Fibroblast of skin of right biceps (primary cell): ENCODE measurements at regions not wholly inside any gene's neighbourhood (a gene's known extent, or its start where the extent isn't known, plus 50 kb on each side); places are given as distances from the start of the nearest gene placed in this dataset.
"Not testable (repeated sequence)": the region's sequence is repeated elsewhere in the genome, so short reads cannot be mapped to it uniquely, and the experiment has no call there.

Experiments
- DNase-seq: peaks from one replicate; pipeline ENCODE4 v3.0.0-alpha.2; 2013

DNA sequence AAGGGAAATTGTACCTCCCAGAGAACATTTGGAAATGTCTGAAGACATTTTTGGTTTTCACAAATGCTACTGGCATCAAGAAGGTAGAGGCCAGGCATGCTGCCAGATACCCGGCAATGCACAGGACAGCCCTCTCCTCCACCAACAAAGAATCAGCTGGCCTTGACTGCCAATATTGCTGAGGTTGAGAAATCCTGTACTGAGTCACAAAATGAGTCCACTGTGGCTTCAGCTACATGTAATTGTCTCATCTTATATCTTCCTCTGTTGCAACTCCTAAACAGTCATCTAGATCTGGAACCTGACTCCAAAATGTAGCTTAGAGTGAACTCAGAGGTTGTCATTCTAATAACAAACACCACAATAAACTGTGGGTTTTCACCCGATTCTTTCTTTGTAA, 327.5 kb upstream of the POGK start:
- no peak for DNase-seq

- DNase-seq, result no peak
These were observed 325.2 kb upstream of the POGK start for GRCh38 chr1:166514067-166514466.

GRCh38 chr1:166527752-166528151, 311.5 kb upstream of the POGK start:
- no peak for DNase-seq

GRCh38 chr1:166538646-166539045, 300.6 kb upstream of the POGK start:
- no peak for DNase-seq

DNA sequence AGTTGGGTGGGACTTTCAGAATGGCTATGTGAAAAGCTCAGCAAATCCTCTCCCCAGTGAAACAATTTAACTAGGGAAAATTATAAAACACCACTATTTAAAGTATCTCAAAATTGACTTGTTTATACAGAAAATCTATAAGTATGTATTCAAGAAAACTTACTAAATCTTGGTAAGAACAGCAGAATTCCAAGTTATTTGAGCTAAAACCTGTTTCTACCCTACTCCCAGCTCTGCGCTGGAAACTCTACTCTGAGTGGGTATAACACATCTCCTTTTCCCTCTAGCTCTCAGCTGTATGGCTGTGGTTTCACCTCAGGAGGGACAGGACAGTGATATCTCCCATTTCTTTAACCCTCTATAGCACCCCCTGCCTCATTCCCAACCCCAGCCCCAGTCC, 295.2 kb upstream of the POGK start:
- no peak for DNase-seq

- no peak for DNase-seq
These were observed 294.7 kb upstream of the POGK start for GRCh38 chr1:166544561-166544960.

GRCh38 chr1:166552706-166553105, 286.6 kb upstream of the POGK start:
- DNase-seq, result no peak

- no peak for DNase-seq
These were observed 268.3 kb upstream of the POGK start for GRCh38 chr1:166570954-166571353.

DNA sequence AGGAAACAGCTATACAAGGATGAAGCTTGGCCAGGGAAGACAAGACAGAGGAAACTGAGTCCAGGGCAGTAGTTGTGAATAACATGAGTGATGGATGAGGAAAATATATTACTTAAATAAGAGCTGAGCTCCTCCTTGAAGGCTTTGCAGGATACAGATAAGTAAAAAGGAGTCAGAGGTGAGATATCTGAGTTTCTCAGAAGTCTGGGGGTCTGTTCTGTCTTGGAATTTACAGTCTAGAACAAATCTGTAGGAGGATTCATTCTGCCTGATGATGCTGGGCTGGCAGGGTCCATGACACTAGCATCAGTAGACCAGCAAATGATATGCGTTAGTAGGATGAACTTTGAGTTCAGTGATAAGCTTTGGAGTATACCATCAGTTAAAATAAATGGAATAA, 266.1 kb upstream of the POGK start:
- no peak for DNase-seq

DNA sequence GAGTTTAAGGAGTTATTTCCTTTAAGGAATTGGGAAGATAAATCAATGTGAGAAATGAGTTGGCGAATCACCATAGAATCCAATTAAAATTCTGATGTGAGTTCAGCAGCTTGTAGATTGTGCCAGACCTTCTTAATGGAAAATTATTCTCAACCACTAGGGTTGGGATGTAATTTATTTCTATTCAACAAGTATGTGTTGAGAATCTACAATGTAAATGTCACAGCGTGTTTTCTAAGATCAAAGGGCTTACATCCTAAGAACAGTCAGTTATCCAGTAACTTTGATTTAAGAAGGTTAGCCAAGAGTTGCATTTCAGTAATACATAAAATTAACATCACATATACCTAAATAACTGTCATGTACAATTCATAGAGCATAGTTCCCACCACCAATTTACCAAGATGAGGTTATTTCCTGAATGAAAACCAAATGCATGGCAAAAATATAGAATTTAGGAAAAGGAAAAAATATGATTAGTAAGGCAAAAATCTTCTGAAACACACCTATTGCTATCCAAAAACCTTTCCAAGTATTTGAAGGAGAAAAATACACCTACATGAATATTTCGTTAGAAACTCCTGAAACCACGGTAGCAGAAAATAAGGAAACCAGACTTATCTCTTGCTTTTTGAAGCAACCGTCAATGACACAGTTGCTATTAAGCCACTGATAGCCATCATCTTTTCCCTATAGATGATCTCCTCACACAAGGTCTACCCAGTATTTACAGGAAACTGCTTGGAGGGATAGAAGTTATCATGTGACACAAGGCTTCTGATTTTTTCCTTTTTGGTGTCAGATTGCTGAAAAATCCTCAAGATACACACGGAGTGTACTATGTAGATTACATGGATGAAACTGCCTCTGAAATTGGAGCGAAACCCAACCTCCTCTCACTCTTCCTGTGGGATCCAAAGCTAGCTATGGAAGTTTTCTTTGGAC, 259.4 kb upstream of the POGK start:
- DNase-seq, result no peak

- no peak for DNase-seq
These were observed 250.5 kb upstream of the POGK start for GRCh38 chr1:166588741-166589140.

DNA sequence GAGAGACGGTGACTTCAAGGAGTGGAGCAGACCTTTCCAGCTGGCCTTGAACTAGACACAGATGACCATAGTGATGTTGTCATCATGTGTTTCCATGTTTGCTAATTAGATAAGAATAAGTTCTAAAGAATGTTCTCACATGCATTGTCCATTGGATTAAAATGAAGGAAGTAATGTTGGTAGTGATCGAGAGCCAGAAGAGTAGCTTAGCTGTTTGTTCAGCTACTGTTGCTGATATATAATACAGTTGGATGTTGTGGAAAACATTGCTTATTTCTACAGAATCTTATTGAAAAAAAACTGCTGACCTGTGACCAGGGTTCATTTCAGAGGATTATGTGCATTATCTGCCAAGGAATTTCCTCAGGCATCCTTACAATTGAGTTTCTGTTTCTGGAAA, 249.1 kb upstream of the POGK start:
- no peak for DNase-seq

DNA sequence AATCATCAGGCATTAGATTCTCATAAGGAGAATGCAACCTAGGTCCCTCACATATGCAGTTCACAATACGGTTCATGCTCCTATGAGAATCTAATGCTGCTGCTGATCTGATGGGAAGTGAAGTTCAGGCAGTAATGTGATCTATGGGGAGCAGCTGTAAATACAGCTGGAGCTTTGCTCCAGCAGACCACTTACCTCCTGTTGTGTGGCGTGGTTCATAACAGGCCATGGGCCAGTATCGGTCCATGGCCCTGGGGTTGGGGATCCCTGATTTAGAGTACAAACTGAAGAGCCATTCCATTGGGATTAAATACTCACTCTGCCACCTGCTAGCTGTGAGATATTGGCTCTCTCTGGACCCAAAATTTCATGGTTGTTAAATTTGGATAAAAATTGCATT, 244.6 kb upstream of the POGK start:
- DNase-seq, result no peak

GRCh38 chr1:166597516-166597915, 241.8 kb upstream of the POGK start:
- no peak for DNase-seq

DNA sequence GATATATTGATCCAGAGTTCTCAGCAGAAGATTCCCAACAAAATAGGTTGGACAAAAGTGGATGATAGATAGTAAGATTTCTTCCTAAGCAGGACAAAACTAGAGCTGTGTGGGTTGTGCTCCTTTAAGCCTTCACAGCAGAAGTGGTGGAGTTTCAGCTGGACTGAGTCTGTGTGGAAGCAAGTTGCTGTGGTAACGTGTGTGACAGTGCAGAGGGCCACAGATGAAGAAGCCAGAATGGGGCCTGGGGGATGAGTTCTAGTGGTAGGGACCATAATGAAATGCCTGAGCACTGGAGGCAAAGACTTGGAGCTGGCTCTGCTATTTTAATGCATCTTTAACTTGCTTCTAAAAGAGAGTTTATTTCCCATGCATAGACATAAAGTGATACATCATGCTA, 238.7 kb upstream of the POGK start:
- DNase-seq, result no peak

GRCh38 chr1:166601650-166602278, 237.5 kb upstream of the POGK start:
- DNase-seq, result no peak

DNA sequence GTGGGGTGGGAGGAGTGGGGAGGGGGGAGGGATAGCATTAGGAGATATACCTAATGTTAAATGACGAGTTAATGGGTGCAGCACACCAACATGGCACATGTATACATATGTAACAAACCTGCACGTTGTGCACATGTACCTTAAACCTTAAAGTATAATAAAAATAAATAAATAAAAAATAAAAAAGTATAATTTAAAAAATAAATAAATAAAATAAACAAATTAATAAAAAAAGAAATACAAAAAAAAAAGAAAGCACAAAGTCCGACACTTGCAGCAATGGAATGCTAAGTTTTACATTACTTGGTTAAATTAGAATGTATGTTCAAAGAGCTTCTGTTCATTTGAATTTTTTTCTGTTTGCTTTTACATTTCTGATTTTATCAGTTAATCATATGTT, 236.5 kb upstream of the POGK start:
- DNase-seq, result not testable (repeated sequence)

GRCh38 chr1:166603296-166603695, 236.0 kb upstream of the POGK start:
- DNase-seq, result no peak

DNA sequence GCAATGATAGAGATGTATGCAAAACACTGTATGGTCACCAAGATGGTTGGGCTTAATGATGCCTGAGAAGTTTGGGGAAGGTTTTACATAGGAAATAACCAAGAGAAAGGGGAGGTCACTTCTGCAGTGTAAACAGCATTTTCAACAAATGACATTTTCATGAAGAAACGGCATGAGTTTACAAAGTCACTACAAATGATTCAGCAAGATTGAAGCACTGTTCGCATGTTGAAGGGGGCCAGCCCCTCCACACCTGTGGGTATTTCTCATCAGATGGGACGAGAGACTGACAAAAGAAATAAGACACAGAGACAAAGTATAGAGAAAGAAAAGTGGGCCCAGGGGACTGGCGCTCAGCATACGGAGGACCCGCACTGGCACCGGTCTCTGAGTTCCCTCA, 234.1 kb upstream of the POGK start:
- DNase-seq, result no peak

DNA sequence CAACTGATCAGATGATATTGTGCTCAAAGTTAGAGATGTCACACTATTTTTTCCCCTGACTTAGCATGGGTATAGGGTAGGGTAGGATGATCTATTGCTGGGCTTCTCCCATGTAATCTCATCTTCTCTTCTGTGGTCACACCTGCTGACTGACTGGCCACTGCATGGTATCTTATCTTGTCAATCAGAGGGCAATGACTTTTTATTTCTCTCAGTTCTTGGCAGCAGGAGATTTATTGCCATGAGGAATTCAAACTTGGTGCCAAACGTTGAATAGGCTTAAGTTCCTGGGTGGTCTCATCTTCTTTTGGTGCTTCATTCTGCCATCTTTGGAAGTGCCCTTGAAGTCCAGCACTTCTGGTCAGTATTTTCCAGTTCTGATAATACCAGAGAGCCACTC, 226.4 kb upstream of the POGK start:
- no peak for DNase-seq

DNA sequence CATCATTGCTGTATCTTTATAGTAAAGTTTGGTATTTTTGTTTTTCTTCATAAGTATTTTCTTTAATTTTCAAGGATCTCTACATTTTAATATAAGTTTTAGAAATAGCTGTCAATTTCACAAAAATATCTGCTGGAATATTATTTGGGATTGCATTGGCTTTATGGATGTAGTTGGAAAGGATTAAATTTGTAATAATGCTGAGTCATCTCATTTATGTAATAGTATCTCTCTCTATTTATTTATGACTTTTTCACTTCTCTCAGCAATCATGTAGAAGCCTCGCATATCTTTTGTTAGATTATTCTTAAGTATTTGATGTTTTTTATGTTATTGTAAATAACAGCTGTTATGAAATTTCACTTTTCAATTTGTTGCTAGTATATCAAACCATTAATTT, 223.1 kb upstream of the POGK start:
- DNase-seq, result no peak

DNA sequence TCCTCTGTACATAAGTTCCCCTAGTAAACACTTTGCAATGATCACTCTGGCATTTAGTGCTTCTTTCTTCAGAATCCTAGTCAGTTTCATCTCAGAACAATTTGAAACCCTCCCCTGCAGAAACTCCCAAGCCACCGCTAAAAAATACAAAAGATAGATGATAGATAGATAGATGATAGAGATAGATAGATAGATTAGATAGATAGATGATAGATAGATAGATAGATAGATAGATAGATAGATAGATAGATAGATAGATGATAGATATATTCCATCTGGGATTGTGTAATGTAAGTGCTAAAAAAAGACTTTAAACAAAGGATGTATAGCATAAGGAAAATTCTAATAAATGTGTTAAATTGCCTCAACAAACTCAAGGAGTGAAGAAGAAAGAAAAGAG, 212.6 kb upstream of the POGK start:
- no peak for DNase-seq

GRCh38 chr1:166627558-166627957, 211.7 kb upstream of the POGK start:
- no peak for DNase-seq

GRCh38 chr1:166628259-166628658, 211.0 kb upstream of the POGK start:
- no peak for DNase-seq

DNA sequence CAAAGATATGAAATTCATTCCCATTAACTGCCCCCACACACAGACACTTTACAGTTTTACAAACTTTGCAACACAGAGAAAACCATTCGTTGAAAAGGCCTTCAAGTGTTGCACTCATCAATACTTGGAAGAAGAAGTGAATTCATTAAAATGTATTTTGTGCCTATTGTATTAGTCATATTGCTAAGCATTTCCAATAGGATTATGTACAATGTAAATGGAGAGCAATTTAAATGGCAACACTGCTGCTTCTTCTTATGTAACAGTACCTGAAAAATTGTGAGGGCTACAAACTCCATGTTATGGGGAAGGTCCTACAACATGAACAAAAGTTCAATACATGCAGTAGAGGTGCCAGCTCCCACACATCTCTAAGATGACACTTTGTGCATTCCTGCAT, 209.3 kb upstream of the POGK start:
- DNase-seq, result no peak
